GM19324 (cell line): ENCODE measurements at regions not wholly inside any gene's neighbourhood (a gene's known extent, or its start where the extent isn't known, plus 50 kb on each side); places are given as distances from the start of the nearest gene placed in this dataset.
"Not testable (repeated sequence)": the region's sequence is repeated elsewhere in the genome, so short reads cannot be mapped to it uniquely, and the experiment has no call there.

Experiments used
- ATAC-seq: cut with Tn5 transposase; IDR thresholded peaks from one replicate; pipeline ENCODE4 v1.9.1; 2021; ENCODE audit warnings: mild to moderate bottlenecking, moderate library complexity; ENCODE audit not compliant: unreplicated experiment, low FRiP score

GRCh38 chr7:136138991-136139390 is 161.8 kb upstream of the MTPN start:
- ATAC-seq = no peak

- no peak for ATAC-seq
Observed at GRCh38 chr7:136136906-136137454, 159.8 kb upstream of the MTPN start.

- ATAC-seq = no peak
Observed at GRCh38 chr7:136134503-136134902, 157.3 kb upstream of the MTPN start.

GRCh38 chr7:136133551-136133950 is 156.4 kb upstream of the MTPN start:
- ATAC-seq = no peak

- no peak for ATAC-seq
Observed at GRCh38 chr7:136131304-136131630, 154.1 kb upstream of the MTPN start.

- no peak for ATAC-seq
Observed at GRCh38 chr7:136130511-136131303, 153.5 kb upstream of the MTPN start.

GRCh38 chr7:136128050-136128449 is 150.9 kb upstream of the MTPN start:
- no peak for ATAC-seq

GRCh38 chr7:136123352-136123751 is 146.2 kb upstream of the MTPN start:
- ATAC-seq = no peak

GRCh38 chr7:136122026-136122425 is 144.9 kb upstream of the MTPN start:
- ATAC-seq = no peak

- ATAC-seq = no peak
Observed at GRCh38 chr7:136117539-136117938, 140.4 kb upstream of the MTPN start.

- ATAC-seq = no peak
Observed at GRCh38 chr7:136116186-136116585, 139.0 kb upstream of the MTPN start.

- ATAC-seq = peak; percentile 95
Observed at GRCh38 chr7:136114966-136115762, 138.0 kb upstream of the MTPN start.

GRCh38 chr7:136114467-136114866 is 137.3 kb upstream of the MTPN start:
- not testable (repeated sequence) for ATAC-seq

GRCh38 chr7:136109037-136109436 is 131.9 kb upstream of the MTPN start:
- not testable (repeated sequence) for ATAC-seq

- no peak for ATAC-seq
Observed at GRCh38 chr7:136105191-136105590, 128.0 kb upstream of the MTPN start.

- no peak for ATAC-seq
Observed at GRCh38 chr7:136104269-136104603, 127.1 kb upstream of the MTPN start.

- no peak for ATAC-seq
Observed at GRCh38 chr7:136103545-136104268, 126.5 kb upstream of the MTPN start.

GRCh38 chr7:136102881-136103280 is 125.7 kb upstream of the MTPN start:
- ATAC-seq = no peak

GRCh38 chr7:136092714-136093113 is 115.6 kb upstream of the MTPN start:
- ATAC-seq = not testable (repeated sequence)

- no peak for ATAC-seq
Observed at GRCh38 chr7:136087881-136088280, 110.7 kb upstream of the MTPN start.

GRCh38 chr7:136086712-136087111 is 109.6 kb upstream of the MTPN start:
- peak; percentile 90 for ATAC-seq
